HG03045 (cell line): ENCODE measurements at regions not wholly inside any gene's neighbourhood (a gene's known extent, or its start where the extent isn't known, plus 50 kb on each side); places are given as distances from the start of the nearest gene placed in this dataset.
"Not testable (repeated sequence)": the region's sequence is repeated elsewhere in the genome, so short reads cannot be mapped to it uniquely, and the experiment has no call there.

Experiments used
- ATAC-seq: cut with Tn5 transposase; IDR thresholded peaks from one replicate; pipeline ENCODE4 v1.9.1; 2021; ENCODE audit warnings: mild to moderate bottlenecking, moderate library complexity; ENCODE audit not compliant: unreplicated experiment

DNA sequence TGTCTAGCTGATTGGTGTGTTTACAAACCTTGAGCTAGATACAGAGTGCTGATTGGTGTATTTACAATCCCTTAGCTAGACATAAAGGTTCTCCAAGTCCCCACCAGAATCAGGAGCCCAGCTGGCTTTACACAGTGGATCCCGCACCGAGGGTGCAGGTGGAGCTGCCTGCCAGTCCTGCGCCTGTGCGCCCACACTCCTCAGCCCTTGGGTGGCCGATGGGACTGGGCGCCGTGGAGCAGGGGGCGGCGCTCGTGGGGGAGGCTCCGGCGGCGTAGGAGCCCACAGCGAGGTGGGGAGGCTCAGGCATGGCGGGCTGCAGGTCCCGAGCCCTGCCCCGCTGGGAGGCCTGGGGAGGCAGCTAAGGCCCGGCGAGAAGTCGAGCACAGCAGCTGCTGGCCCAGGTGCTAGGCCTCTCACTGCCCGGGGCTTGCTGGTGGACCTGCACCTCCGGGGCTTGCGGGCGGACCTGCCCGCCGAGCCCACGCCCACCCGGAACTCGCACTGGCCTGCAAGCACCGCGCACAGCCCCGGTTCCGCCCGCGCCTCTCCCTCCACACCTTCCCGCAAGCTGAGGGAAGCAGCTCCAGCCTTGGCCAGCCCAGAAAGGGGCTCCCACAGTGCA lies 51.0 kb upstream of the CDYL start:
- ATAC-seq: not testable (repeated sequence)

- not testable (repeated sequence) for ATAC-seq
Measured at GRCh38 chr6:4724727-4725126, 51.5 kb upstream of the CDYL start.

DNA sequence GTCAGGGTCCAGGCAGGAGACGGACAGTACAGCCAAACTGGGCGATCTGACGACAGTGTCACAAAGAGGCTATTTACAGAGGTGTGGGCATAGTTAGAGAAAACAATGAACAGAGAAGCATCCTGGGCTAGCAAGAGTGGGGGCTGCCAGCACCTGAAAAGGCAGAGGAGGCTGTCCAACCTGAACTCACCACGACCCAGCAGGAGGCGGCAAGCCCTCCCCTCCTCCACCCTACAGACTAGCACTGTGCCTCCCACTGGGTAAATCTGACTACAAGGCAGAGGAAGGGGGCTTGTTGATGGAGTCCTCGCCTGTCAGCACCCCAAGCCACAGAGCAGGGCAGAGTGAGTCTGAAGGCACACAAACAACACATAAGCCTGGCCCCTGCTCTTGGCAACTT lies 52.8 kb upstream of the CDYL start:
- no peak for ATAC-seq

DNA sequence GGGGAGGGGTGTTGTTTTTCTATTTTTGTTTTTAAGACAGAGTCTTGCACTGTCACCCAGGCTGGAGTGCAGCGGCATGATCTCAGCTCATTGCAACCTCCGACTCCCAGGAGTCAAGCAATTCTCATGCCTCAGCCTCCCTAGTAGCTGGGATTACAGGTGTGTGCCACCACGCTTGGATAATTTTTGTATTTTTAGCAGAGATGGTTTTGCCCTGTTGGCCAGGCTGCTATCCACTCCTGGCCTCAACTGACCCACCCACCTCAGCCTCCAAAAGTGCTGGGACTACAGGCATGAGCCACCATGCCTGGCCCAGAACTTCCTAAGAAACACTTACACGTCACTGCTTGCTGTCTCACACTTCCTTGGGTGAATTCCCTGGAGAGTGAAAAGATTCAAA lies 54.8 kb upstream of the CDYL start:
- not testable (repeated sequence) for ATAC-seq

DNA sequence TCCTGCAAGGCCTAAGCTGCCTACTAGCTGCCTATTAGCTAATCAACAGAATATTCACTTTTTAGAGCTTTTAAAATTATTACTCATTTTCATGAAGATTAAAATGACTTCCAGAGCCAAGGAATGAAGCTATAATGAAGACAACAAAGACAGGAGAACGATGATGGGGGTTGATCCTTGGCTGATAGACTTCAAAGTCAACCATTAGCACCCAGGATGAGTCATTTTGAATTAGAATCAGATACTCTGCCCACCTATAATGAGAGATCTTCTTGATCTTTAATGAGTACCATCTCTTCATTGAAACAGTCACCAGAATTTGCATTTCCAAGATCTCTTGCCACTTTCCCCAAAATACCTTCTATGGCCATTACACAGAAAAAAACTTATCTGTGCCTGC lies 56.7 kb upstream of the CDYL start:
- no peak for ATAC-seq

GRCh38 chr6:4717856-4718255 lies 58.3 kb upstream of the CDYL start:
- ATAC-seq: no peak

DNA sequence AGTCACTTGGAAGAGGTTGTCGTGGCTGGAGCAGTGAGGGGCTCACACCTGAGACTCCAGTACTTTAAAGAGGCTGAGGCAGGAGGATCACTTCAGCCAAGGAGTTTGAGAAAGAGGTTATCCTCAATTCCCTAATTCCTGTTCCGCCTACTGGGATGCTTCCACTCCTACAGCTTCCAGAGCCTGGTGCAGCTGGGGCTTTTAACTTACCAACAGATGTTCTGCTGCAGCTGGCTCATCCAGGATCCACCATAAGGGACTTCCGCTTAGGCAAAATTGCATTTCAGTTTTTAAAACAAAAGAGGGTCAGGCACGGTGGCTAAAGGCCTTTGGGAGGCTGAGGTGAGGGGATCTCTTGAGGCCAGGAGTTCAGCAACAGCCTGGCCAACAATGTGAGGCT lies 59.1 kb upstream of the CDYL start:
- no peak for ATAC-seq

GRCh38 chr6:4714961-4715501 lies 61.2 kb upstream of the CDYL start:
- ATAC-seq: no peak

- ATAC-seq: no peak
Measured at GRCh38 chr6:4712291-4712690, 63.9 kb upstream of the CDYL start.

DNA sequence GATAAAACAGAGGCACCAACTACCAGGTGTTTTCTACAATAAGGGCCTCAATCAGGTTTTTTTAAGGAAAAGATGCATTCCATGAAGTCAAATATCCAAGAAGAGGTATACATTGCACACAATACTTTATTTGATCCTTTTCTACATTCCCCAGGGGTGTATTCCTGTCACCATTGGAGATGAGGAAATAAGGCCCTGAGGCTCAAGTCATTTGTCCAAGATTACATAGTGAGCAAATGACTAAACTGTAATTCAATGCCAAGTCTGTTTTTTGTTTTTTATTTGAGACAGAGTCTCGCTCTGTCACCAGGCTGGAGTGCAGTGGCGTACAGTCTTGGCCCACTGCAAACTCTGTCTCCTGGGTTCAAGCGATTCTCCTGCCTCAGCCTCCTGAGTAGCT lies 69.2 kb upstream of the CDYL start:
- ATAC-seq: no peak

- no peak for ATAC-seq
Measured at GRCh38 chr6:4705809-4706208, 70.4 kb upstream of the CDYL start.

DNA sequence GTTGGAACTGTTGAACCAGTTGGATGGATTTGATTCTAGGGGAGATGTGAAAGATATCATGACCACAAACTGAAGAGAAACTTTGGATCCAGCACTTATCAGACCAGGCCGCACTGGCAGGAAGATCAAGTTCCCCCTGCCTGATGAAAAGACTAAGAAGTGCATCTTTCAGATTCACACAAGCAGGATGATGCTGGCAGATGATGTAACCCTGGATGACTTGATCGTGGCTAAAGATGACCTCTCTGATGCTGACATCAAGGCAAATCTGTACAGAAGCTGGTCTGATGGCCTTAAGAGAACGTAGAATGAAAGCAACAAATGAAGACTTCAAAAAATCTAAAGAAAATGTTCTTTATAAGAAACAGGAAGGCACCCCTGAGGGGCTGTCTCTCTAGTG lies 72.8 kb upstream of the CDYL start:
- no peak for ATAC-seq

GRCh38 chr6:4698901-4699659 lies 77.1 kb upstream of the CDYL start:
- ATAC-seq: no peak

DNA sequence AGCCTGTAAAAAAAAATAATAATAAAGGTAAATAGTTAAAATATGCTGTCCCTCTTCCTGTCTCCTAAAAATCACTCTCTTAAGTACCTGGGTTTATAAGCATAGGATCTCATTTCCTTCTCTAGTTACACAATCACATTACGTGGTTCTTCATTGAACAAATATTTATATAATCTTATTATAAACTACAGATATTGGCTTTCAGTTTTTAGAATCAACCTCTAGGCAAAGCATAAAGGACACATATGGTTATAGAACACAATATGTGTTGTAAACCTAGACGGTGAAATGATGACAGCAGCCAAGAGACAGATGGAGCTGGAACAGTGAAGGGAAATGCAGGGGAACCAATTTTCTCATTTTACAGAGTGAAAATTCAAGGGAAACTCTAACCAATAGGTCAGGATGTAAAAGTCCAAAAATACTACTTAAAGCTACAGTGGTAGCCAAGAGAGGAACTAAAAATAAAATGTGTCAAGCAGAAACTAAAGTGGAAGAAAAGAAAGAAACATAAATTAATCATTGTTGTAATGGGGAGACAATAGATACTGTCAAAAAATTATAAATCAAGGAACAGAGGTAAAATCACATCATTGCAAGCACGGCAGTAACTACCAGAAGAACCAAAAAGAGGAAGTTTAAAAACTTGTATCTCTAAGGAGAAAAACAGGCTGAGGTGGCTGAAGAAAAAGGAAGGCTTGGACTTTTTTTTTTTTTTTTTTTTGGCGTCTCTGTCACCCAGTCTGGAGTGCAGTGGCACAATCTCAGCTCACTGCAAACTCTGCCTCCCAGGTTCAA lies 82.8 kb upstream of the CDYL start:
- ATAC-seq: no peak

DNA sequence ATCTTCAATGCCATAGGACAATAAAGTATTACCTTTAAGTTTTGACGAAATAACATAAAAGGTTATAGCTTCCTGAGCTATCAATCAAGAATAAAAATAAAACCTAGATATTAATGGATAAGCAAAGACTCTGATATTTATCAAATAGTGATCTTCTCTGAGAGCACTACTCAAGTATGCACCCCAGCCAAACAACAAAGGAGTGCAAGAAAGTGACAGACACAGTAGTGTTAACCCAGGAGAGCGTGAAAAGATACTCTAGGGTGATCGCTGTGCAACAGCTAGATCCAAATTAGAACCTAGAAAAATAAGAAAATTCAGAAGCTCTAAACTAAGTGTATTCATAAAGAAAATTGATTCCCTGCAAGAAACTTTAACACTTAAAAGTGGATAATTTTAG lies 83.5 kb upstream of the CDYL start:
- ATAC-seq: no peak

- ATAC-seq: no peak
Measured at GRCh38 chr6:4687989-4688947, 87.9 kb upstream of the CDYL start.

GRCh38 chr6:4687656-4687988 lies 88.6 kb upstream of the CDYL start:
- no peak for ATAC-seq

DNA sequence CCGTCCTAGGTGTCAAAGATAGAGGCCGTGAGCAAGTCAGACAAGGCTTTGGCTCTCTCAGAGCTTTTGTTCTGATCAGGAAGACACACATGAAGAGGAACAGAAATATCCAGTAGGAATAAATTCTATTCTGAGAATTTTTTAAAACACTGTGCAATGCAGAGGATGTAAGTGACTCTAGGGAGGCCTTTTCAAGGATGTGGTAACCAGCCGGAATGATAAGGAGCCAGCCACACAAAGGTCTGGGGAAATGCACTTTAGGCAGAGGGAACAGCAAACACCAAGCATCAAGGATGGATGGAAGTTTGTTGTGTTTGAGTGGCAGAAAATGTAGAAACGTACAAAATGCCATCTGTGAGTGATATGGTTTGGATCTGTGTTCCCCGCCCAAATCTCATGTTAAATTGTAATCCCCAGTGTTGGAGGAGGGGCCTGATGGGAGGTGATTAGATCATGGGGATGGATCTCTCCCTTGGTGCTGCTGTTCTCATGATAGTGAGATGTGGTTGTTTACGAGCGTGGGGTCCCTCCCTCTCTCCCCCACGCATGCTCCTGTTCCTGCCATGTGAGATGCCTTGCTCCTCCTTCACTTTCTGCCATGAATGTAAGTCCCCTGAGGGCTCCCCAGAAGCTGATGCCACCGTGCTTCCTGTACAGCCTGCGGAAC lies 93.6 kb upstream of the CDYL start:
- no peak for ATAC-seq

- ATAC-seq: no peak
Measured at GRCh38 chr6:4678506-4679300, 97.5 kb upstream of the CDYL start.

DNA sequence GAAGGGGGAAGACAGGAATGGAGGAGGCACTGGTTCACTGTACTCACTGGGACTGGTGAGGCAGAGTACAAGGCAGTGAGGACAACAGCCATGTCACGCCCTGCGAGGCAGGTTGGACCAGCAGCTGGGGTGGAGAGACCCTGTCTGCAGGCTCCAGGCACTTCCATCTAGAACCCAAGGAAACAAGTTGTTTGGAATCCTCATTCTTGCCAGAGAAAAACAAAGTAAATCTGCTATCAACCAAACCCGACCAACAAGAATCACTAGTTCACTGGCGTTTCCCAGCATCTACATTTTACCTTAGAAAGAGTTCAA lies 98.5 kb upstream of the CDYL start:
- no peak for ATAC-seq
